Stomach smooth muscle (tissue), 2 donors: ENCODE measurements at regions not wholly inside any gene's neighbourhood (a gene's known extent, or its start where the extent isn't known, plus 50 kb on each side); places are given as distances from the start of the nearest gene placed in this dataset.

Source experiments
- H3K27ac ChIP-seq: one replicate; pipeline ENCODE4 v1.7.0; 2013; ENCODE audit warnings: mild to moderate bottlenecking, low read length, inconsistent platforms
- H3K27me3 ChIP-seq, 2 donors: one replicate each; pipeline ENCODE4 v1.7.0; 2013; ENCODE audit warnings: low read length in 2 of 2; ENCODE audit not compliant: insufficient read depth in 2 of 2, control insufficient read depth in 1 of 2
- H3K36me3 ChIP-seq, 2 donors: one replicate each; pipeline ENCODE4 v1.7.0; 2013; ENCODE audit warnings: low read length in 2 of 2; ENCODE audit not compliant: control insufficient read depth in 2 of 2, insufficient read depth in 2 of 2
- H3K4me1 ChIP-seq: one replicate; pipeline ENCODE4 v1.7.0; 2013; ENCODE audit warnings: low read length; ENCODE audit not compliant: control insufficient read depth, insufficient read depth
- H3K4me3 ChIP-seq, 2 donors: one replicate each; pipeline ENCODE4 v1.7.0; 2013; ENCODE audit warnings: low read length in 2 of 2
- H3K9ac ChIP-seq, 2 donors: one replicate each; pipeline ENCODE4 v1.7.0; 2013; ENCODE audit warnings: low read length in 2 of 2, mild to moderate bottlenecking in 1 of 2
- H3K9me3 ChIP-seq, 2 donors: one replicate each; pipeline ENCODE4 v1.7.0; 2013; ENCODE audit warnings: low read length in 2 of 2; ENCODE audit not compliant: control insufficient read depth in 2 of 2
- donor health status: healthy.
- donor health status: Pancreatic carcinoma.

GRCh38 chr20:60453388-60454246 is 495.4 kb downstream of the CDH26 start:
- H3K9ac ChIP-seq, result no peak overlapping the region

GRCh38 chr20:60454491-60454890 is 496.3 kb downstream of the CDH26 start:
- Histone ChIP-seq H3K27me3 (no peaks in the 10 kb centered on the region), H3K27ac (no peak overlapping the region), H3K4me3 (no peak overlapping the region), H3K4me1 (no peaks in the 10 kb centered on the region), H3K9me3 (peaks cover 0 to 2% of the 10 kb centered on the region in 2 donors), H3K9ac (no peak overlapping the region), H3K36me3 (no peaks in the 10 kb centered on the region)

More at GRCh38 chr20:60453388-60454246, 495.4 kb downstream of the CDH26 start:
- H3K27me3 ChIP-seq, result no peaks in the 10 kb centered on the region
- peaks cover 0 to 2% of the 10 kb centered on the region in 2 donors for H3K9me3 ChIP-seq
- no peaks in the 10 kb centered on the region for H3K36me3 ChIP-seq
- H3K4me3 ChIP-seq, result no peak overlapping the region
- no peaks in the 10 kb centered on the region for H3K4me1 ChIP-seq
- no peak overlapping the region for H3K27ac ChIP-seq

- Histone ChIP-seq H3K4me3 (no peak overlapping the region), H3K27me3 (no peaks in the 10 kb centered on the region), H3K9ac (no peak overlapping the region), H3K36me3 (no peaks in the 10 kb centered on the region), H3K27ac (no peak overlapping the region), H3K9me3 (peaks cover 0 to 2% of the 10 kb centered on the region in 2 donors), H3K4me1 (no peaks in the 10 kb centered on the region)
These were observed 497.0 kb downstream of the CDH26 start for GRCh38 chr20:60455272-60455671.

- no peaks in the 10 kb centered on the region for H3K27me3 ChIP-seq
- peaks cover 0 to 2% of the 10 kb centered on the region in 2 donors for H3K9me3 ChIP-seq
- H3K4me3 ChIP-seq, result no peak overlapping the region
These were observed 501.0 kb downstream of the CDH26 start for GRCh38 chr20:60459212-60459611.

GRCh38 chr20:60461993-60462392 is 503.8 kb downstream of the CDH26 start:
- peaks cover 0 to 2% of the 10 kb centered on the region in 2 donors for H3K9me3 ChIP-seq
- no peak overlapping the region for H3K4me3 ChIP-seq
- no peak overlapping the region for H3K9ac ChIP-seq
- H3K27ac ChIP-seq, result no peak overlapping the region
- no peaks in the 10 kb centered on the region for H3K27me3 ChIP-seq
- no peaks in the 10 kb centered on the region for H3K4me1 ChIP-seq
- no peaks in the 10 kb centered on the region for H3K36me3 ChIP-seq

More at GRCh38 chr20:60459212-60459611, 501.0 kb downstream of the CDH26 start:
- Histone ChIP-seq H3K36me3 (no peaks in the 10 kb centered on the region), H3K27ac (no peak overlapping the region), H3K9ac (no peak overlapping the region), H3K4me1 (no peaks in the 10 kb centered on the region)

- Histone ChIP-seq H3K36me3 (no peaks in the 10 kb centered on the region), H3K4me3 (no peak overlapping the region), H3K9me3 (no peaks in the 10 kb centered on the region), H3K9ac (no peak overlapping the region), H3K4me1 (no peaks in the 10 kb centered on the region), H3K27me3 (no peaks in the 10 kb centered on the region), H3K27ac (no peak overlapping the region)
These were observed 505.6 kb downstream of the CDH26 start for GRCh38 chr20:60463798-60464197.

- no peaks in the 10 kb centered on the region for H3K9me3 ChIP-seq
- no peaks in the 10 kb centered on the region for H3K36me3 ChIP-seq
- H3K27ac ChIP-seq, result no peak overlapping the region
- no peak overlapping the region for H3K4me3 ChIP-seq
- H3K9ac ChIP-seq, result no peak overlapping the region
- H3K27me3 ChIP-seq, result no peaks in the 10 kb centered on the region
- no peaks in the 10 kb centered on the region for H3K4me1 ChIP-seq
These were observed 507.2 kb downstream of the CDH26 start for GRCh38 chr20:60465439-60465838.

- no peaks in the 10 kb centered on the region for H3K36me3 ChIP-seq
- no peaks in the 10 kb centered on the region for H3K4me1 ChIP-seq
- no peak overlapping the region for H3K27ac ChIP-seq
- no peak overlapping the region for H3K4me3 ChIP-seq
- H3K9ac ChIP-seq, result no peak overlapping the region
- no peaks in the 10 kb centered on the region for H3K9me3 ChIP-seq
- H3K27me3 ChIP-seq, result no peaks in the 10 kb centered on the region
These were observed 507.9 kb downstream of the CDH26 start for GRCh38 chr20:60465993-60466686.

GRCh38 chr20:60466687-60467022 is 508.4 kb downstream of the CDH26 start:
- no peaks in the 10 kb centered on the region for H3K9me3 ChIP-seq
- H3K4me3 ChIP-seq, result no peak overlapping the region
- H3K27me3 ChIP-seq, result no peaks in the 10 kb centered on the region
- no peak overlapping the region for H3K27ac ChIP-seq
- H3K4me1 ChIP-seq, result no peaks in the 10 kb centered on the region
- no peaks in the 10 kb centered on the region for H3K36me3 ChIP-seq
- no peak overlapping the region for H3K9ac ChIP-seq

- no peak overlapping the region for H3K9ac ChIP-seq
- no peaks in the 10 kb centered on the region for H3K27me3 ChIP-seq
- H3K36me3 ChIP-seq, result no peaks in the 10 kb centered on the region
- no peaks in the 10 kb centered on the region for H3K9me3 ChIP-seq
- H3K4me3 ChIP-seq, result no peak overlapping the region
- no peaks in the 10 kb centered on the region for H3K4me1 ChIP-seq
- no peak overlapping the region for H3K27ac ChIP-seq
These were observed 508.9 kb downstream of the CDH26 start for GRCh38 chr20:60467078-60467477.

GRCh38 chr20:60467771-60468170 is 509.5 kb downstream of the CDH26 start:
- H3K27ac ChIP-seq, result no peak overlapping the region
- no peak overlapping the region for H3K9ac ChIP-seq
- H3K27me3 ChIP-seq, result no peaks in the 10 kb centered on the region
- H3K4me3 ChIP-seq, result no peak overlapping the region
- H3K9me3 ChIP-seq, result no peaks in the 10 kb centered on the region
- no peaks in the 10 kb centered on the region for H3K4me1 ChIP-seq
- H3K36me3 ChIP-seq, result no peaks in the 10 kb centered on the region
